Tibial nerve (tissue), 4 donors: ENCODE measurements at regions not wholly inside any gene's neighbourhood (a gene's known extent, or its start where the extent isn't known, plus 50 kb on each side); places are given as distances from the start of the nearest gene placed in this dataset.

ENCODE experiments used
- CTCF ChIP-seq, 5 experiments: fragments of 200-600 bp in 3 of 5; fragments of 450-650 bp in 2 of 5; sonication (generic) in 3 of 5; IDR thresholded peaks; one replicate each; pipeline ENCODE4 v1.5.1; 2016 to 2019; ENCODE audit warnings: antibody characterized with exemption in 5 of 5, mild to moderate bottlenecking in 3 of 5, moderate library complexity in 2 of 5
- EP300 ChIP-seq, 2 donors: sonication (generic); formaldehyde crosslinking; IDR thresholded peaks; one replicate each; pipeline ENCODE4 v1.6.1; 2017; ENCODE audit warnings: antibody characterized with exemption in 2 of 2, mild to moderate bottlenecking in 1 of 2

- TF ChIP-seq EP300 (IDR thresholded peaks at IDR 0.05) (no peak), CTCF (IDR thresholded peaks at IDR 0.05) (no peak)
Measured at GRCh38 chr14:85276979-85277228, 253.0 kb upstream of the FLRT2 start.
